Activated CD4-positive, alpha-beta T cell treated with anti-CD3 and anti-CD28 coated beads for 36 hours (primary cell): ENCODE measurements at regions not wholly inside any gene's neighbourhood (a gene's known extent, or its start where the extent isn't known, plus 50 kb on each side); places are given as distances from the start of the nearest gene placed in this dataset.

Experiments used
- ATAC-seq: fragments of 200-7000 bp; cut with Tn5 transposase; one replicate; pipeline ENCODE4 v1.10.0; 2021; ENCODE audit warnings: mild to moderate bottlenecking, moderate library complexity
- CTCF ChIA-PET: fragments of 350-600 bp; sonication (Branson Sonifier 250); formaldehyde crosslinking; loops from one replicate; lab custom pipeline; 2021; ENCODE audit warnings: antibody characterized with exemption; lab: Charles Lee
- POLR2A ChIA-PET: fragments of 350-600 bp; sonication (Branson Sonifier 250); formaldehyde crosslinking; loops from one replicate; lab custom pipeline; 2021; ENCODE audit warnings: antibody characterized with exemption, inconsistent platforms; lab: Charles Lee
- DNase-seq: peaks from one replicate; pipeline ENCODE4 v3.0.0-alpha.2; 2020
- H3K27ac Mint-ChIP-seq: one replicate; pipeline ENCODE4 v1.8.0; 2021; ENCODE audit warnings: mixed read lengths
- H3K27me3 Mint-ChIP-seq: one replicate; pipeline ENCODE4 v1.8.0; 2021; ENCODE audit warnings: mixed read lengths
- H3K36me3 Mint-ChIP-seq: one replicate; pipeline ENCODE4 v1.8.0; 2021; ENCODE audit warnings: low read depth, mixed read lengths
- H3K4me1 Mint-ChIP-seq: one replicate; pipeline ENCODE4 v1.8.0; 2021; ENCODE audit warnings: mixed read lengths
- H3K4me3 Mint-ChIP-seq: one replicate; pipeline ENCODE4 v1.8.0; 2021; ENCODE audit warnings: mild to moderate bottlenecking, moderate library complexity, mixed read lengths
- H3K9me3 Mint-ChIP-seq: one replicate; pipeline ENCODE4 v1.8.0; 2021; ENCODE audit warnings: low read depth, mixed read lengths
- intact Hi-C, 2 experiments: fragments of 100-400 bp; cut with DNase I in 1 of 2; cut with micrococcal nuclease in 1 of 2; formaldehyde crosslinking; loops; one replicate each; pipeline versions ENCODE4 v1.14.2 to v1.15.1; 2022 to 2024; cut with DNase I, micrococcal nuclease

DNA sequence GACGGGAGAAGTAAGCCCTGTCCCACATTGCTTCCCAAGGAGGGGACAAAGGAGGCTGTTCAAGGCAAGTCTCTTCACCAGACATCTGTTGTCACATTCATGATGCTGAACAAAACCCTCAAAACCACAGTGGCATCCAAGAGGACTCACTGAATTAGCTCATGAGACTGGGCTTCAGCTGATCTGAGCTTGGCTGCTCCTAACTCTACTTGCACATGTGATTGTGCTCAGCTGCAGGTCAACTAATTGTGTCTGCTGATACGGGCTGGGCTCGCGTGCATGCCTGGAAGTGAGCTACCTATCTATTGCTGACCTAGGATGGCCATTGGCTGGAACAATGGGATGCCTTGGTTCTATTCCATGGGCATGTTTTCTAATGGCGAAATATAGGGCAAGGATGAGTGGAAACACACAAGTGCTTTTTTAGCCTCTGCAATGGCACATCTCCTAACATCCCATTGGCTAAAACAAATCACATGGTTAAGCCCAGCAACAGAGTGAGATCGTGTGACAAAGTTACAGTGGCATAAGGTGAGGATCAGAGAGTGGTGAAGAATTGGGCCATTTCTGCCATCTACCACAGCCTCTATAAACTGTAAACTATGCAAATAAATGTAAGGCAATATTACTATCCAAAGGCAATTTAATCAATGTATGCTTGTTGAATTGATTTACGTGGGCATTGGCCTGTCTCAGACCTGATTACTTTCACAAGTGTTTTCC lies 52.9 kb upstream of the CAPN13 start:
- Mint-ChIP-seq H3K9me3 (no peaks in the 10 kb centered on the region), H3K36me3 (no peaks in the 10 kb centered on the region), H3K27ac (no peak overlapping the region), H3K4me3 (no peak overlapping the region), H3K4me1 (no peaks in the 10 kb centered on the region), H3K27me3 (peaks cover 3% of the 10 kb centered on the region)
- intact Hi-C loops, result loop anchor here (2.0 to 10.0 kb wide), 2 partner anchors 475 to 695 kb away; no protein-coding TSS in a partner anchor
- no peak for DNase-seq
- ATAC-seq, result no peak
- ChIA-PET POLR2A (no interaction called here), CTCF (interaction anchor here (0.6 to 7.8 kb wide), 7 partner anchors 17 to 376 kb away, joined by 3 to 76 read pairs (median 3); no protein-coding TSS in a partner anchor)
